COLO668 (cell line): ENCODE measurements at regions not wholly inside any gene's neighbourhood (a gene's known extent, or its start where the extent isn't known, plus 50 kb on each side); places are given as distances from the start of the nearest gene placed in this dataset.

Source experiments
- DNase-seq: peaks from one replicate; lab custom pipeline; 2025; ENCODE audit not compliant: unreplicated experiment; lab: John Stamatoyannopoulos, UW

DNA sequence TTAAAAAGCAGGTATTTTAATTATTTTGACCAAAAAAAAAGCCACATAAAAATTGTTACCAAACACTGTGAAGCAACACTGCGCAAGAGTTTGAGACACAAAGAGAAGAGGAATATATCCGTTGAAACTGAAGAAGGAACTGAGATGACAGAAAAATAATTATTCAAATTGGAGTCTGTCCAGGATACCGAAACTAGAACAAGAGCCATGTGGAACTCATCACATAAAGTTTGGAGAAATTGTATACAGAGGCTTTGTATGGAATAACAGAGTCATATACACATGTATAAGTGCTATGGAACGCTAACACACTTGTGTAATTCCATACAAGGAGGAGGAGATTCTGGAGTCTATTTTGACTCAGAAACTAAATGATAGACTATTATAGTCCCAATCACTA, 675.1 kb upstream of the ADGRL2 start:
- DNase-seq: no peak

DNA sequence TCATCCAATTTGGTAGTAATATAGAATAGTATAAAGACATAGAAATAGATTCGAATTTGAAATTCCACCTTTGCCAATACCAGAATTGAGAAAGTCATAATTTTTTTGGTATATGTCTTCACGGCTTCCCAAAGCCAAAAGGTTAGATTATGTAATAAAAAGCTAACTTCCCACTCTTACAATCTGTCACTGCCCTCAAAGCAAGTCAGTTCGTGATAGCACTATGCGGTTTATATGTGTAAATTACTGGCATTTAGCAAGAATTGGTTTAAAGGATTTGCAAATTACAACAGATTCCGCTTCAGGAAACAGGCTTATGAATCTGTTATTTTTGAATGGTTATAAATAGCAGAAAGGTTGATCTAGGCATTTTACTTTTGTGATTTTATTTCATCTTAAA, 679.4 kb upstream of the ADGRL2 start:
- DNase-seq: no peak

DNA sequence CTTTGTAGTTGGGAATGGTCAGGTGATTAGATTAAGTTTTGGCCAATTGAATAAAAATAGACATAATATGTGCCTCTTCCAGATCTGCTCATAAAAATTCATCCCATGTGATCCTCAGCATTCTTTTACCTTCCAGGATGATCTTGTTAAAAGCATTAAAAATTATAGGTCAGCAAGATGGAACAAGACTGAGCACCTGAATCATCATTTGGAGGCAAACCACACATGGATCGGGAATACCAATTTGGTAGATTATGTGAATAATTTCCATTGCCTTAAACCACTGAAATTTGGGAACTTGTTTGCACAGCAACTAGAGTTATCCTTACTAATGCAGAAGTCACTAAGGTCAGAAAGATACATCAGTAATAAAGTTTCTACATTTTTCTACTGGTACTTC, 681.4 kb upstream of the ADGRL2 start:
- DNase-seq: no peak

DNA sequence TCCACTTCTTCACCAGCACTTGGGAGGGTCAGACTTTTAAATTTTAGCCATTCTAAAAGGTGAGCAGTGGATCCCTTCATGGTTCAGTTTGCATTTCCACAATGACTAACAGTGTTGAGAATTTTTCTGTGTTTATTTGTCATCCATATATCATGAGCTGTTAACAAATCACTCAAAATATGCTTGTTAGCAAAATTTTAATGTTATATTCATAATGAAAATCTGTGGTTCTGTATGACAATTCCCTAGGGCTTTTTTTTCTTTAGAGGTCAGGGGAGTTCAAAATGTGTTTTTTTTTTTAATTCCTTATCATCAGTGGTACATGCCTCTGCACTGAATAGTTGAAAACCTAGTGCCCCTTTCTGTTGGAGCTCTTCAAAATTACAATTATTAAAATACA, 682.2 kb upstream of the ADGRL2 start:
- no peak for DNase-seq

DNA sequence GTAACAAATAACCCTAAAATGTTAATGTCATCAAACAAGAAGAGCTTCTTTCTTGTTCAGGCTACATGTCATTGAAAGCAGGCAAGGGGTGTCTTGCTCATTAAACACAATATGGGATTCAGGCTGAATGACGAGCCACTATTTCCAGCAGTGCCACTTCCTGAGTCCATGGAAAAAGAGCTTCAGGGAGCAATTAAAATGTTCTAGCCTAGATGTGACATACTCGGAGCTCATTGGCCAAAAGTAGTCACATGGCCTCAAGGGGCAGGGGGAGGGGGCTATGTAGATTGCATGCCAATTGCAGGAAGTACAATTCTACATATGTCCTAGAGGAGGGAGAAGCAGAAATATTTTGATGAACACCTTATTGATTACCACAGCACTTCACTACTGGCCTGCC, 685.3 kb upstream of the ADGRL2 start:
- DNase-seq: no peak

DNA sequence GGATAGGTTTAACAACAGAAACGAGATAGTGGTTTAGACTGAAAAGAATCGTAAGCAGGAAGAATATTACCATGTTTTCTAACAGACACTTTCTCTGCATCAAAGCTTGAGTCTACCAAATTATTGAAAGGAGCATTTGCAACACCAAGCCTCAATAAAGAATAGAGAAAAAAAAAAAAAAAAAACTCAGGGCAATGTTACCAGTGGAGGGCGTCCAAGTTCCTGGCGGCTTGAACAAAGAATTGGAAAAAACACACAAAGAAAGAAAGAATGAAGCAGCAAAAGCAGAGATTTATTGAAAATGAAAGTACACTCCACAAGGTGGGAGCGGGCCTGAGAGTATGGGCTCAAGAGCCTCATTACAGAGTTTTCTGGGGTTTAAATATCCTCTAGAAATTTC, 686.5 kb upstream of the ADGRL2 start:
- no peak for DNase-seq

DNA sequence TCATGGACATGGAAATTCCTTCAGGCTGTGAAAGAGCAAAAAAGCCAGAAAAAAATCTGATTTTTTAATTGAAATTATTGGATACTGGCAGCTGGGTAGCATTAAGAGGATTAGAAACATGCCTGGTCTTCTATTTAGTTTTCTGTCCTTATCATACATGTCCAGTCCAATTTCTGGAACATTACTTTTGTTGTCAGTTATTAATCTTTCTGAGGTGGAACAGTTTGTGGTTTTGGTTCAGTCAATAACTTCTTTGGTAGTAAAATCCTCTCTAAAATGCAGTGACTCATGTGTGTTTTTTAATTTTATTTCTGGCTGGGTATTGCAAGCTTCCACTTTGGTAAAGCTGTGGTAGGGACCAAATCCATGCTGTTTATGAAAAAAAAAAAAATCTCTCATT, 687.0 kb upstream of the ADGRL2 start:
- DNase-seq: no peak

DNA sequence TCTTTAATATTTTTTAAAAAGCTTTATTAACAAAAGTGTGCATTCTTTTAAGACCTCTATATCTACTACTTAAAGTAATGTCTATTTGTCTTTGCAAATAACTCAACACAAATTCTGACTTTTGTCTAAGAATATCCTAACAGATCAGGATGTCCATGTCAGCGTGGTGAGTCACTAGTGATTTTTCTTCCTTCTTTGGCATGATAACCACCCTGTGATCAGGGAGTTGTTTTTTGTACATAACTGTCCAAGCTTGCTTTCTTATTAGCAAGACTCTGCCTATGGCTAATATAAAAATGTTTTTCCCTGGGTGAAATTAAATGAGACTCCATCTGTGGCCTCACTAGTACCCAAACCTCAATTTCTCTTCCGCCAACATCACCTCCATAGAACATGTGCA, 688.9 kb upstream of the ADGRL2 start:
- DNase-seq: no peak

DNA sequence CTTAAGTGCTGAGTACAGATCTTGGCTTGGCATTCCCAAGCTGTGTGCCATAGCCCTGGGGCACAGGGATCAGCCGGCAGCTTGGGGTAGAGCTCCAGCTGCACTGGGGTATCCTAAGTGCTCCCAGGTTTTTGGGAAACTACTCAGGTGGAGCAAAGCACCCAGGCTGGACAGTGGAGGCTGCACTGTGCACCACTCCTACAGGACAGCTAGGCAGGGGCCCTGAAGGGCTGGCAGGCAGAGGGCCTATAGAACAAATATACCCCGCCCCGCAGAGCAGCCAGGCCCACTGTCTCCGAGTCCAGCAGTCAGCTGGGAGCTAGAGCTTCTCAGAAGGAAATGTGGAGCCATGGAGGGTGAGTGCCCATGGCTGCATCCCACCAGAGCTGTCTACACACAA, 691.7 kb upstream of the ADGRL2 start:
- no peak for DNase-seq

DNA sequence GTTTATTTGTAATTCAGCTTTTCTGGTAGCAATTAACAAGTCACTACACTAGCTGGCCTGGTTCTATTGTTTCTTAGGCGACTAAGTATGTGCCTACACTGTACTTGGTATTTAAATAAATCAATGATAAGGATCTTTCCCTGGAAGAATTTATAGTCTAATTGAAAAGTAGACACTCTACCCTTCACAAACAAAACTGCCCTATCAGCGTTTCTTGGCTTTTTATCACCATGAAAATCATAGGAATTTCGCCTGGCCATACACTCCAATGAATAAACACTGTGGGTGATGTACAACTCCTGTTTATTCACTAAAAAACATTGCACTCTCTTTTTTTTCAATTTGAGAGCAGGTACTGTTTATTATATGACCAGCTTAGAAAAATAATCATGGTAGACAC, 702.9 kb upstream of the ADGRL2 start:
- no peak for DNase-seq

DNA sequence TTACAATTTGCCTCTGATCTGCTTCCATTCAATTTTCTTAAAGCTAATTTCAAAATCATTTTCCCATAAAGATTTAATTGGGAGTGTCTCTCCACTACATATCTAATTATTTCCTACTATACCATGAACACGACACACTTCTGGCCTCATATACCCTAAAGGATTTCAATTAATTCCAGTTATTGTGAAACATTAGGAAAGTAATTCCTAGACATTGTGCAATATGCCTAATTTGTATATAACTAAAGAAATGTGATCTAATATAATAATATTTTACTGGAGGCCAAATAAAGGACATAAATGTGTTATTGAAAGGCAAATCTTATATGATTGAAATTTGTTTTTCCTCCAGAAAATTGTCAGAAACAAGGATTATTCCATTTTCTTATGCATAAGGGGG, 727.2 kb upstream of the ADGRL2 start:
- DNase-seq: no peak

DNA sequence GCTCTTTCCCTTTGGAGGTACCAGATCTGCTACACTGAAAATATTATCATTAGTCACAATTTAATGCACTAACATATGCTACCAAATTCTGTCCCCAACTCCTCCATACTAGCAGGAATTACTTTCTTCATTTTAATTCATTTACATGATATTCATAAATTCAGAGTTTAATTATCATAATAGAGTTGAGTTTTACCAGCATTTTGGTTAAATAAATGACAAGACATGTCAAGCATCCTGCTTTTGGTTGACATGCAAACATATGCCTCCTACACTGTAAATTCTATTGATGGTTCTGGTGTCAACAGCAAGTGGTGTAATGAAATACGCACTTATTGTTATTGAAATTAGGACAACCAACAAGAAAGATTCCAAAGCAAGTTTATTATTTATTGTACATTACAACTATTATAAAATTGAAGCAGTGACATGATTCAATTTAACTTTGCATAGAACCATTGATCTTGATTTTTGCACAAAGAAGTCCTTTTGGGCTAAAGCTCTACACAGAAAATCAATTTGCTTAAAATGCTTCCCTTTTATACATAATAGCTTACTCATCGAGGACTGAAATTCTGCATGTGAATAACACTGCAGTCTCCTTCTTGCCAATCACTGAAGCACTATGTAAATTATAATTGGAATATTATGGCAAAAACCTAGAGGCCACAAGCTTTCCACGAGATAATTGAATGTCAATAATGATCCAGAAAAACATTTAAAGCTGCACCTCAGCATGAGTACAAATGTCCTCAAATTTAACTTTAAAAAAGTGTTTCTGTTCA, 728.6 kb upstream of the ADGRL2 start:
- no peak for DNase-seq

DNA sequence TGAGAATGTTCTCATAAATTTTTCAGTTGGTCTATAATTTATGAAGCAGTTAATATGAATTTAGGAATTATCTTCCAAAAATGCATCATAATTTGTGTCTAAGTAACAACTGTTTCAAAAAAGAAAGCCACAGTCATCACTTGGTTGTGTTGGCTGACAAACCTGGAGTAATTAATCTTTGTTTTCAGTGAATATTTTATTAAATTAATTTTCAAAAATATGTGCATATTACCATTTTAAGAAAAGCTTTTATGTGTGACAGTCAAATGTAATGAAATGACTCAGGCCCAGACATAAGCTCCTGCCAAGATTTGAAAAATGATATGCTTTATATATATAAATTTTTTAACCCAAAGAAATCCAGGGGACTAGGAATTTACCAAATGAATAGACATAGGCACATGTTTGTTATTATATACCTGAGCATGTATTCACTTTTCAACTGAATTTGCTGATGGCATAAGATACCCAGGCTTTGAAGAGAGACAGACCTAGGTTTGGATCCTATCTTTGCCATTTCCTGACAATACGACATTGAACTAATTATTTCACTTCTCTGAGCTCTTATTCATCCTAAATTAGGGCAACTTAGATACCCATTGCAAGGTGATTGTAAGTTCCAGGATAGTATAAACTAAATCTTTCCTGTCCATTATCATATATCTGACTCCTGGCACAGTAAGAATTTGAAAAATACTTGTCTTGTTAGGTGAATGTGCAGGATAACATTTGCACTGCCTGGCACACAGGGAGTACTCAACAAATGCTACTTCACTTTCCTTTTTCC, 729.5 kb upstream of the ADGRL2 start:
- no peak for DNase-seq

DNA sequence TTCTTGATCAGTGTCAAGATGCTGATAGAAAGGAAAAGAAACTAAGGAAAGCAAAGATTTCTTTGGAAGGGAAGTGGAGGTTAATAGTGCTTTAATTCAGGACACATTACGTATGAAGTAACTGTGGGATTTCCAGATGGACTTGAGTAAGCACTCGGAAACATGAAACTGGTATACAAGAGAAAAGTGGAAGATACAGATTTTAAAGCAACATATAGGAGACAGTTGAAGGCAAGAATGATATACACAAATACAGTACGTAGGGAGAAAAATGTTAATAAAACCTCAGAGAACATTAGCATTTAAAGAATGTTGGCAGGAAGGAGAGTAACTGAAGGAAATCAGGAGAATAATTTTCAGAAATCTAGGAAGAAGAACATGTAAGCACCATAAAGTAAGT, 730.9 kb upstream of the ADGRL2 start:
- no peak for DNase-seq

DNA sequence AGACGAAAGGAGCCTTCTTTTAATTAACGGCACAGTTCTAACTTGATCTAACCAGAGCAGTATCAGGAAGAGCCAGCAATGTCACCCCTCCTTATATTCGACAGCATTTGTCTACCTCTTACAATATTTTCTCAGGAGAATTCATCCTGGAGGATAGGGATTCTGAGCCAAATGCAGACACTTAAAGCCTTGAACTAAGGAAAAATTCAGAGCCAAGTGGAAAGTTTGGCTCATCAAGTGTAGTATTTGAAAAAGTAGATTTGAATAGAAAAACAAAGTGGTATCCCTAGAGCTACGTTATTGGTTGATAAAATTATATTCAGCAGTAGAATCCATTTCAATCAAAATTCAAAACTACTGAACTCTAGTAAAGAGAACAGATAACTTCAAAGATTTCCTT, 732.0 kb upstream of the ADGRL2 start:
- DNase-seq: no peak

DNA sequence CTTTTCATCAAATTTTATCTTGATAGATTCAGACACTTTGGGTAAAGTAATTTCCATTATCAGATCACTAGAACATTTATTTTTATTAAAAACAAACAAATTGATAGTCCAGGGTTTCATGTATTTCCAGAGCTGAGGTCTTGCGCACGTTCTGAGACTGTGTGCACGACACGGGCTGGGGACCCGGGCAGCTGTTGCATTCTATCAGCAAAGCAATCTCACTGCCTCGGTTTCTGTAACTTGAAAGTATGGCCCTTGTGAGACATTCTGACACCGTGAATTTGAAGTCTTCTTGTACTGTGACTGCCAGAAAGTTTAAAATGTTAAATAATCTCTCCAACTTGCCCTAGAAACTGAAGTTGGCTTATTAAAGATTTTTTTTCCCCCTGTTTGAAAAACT, 746.9 kb upstream of the ADGRL2 start:
- no peak for DNase-seq

DNA sequence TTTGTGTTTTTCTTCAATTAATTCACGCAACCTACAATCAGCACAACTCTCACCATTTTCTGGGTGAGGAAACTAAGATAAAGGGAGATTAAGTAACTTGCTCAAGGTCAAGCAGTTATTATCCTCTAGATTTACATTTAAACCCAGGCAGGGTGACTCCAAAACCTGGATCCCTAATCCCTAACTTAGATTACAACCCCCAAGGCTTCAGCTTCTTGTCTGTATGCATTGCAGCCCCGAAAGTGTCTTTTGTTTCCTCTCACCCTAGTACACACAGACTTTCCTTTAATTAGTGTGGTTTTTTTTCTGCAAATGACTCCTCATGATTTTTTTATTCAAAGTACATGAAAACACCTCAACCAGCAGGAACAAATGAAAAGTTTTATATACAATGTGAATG, 748.6 kb upstream of the ADGRL2 start:
- DNase-seq: no peak

DNA sequence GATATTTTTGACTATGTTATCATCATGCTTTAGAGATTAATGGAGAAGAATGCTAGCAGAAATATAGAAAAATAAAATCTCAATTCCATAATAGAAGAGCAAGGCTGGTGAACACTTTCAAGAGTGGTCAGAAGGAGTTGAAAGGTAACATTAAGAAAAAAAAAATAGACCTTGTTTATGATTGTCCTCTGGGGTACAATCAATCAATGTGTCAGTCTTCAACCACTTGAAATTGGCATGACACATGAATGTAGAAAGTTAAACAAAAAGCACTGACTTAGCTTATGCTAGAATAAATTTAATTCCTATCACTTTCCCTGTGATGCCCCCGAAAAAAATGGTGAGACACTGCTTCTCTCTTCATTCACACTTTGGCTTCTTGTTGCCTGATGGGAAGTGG, 750.3 kb upstream of the ADGRL2 start:
- no peak for DNase-seq

DNA sequence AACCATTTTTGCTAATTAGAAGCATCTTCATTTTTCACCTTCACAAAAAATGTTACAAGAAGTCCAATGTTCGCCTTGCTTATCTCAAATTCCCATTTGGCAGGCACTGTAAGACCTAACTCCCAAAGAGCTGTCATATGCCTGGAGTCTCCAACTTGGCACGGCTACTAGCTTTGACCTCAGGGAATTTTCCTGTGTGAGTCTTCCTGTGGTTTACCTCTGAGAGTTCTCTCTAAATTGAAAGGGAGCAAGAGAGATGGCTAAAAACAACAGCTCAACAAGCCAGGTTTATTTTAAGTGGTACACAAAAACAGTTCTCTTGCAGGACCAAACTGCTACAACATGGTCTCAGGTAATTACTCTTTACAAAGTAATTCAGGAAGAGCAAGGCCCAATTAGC, 756.0 kb upstream of the ADGRL2 start:
- DNase-seq: no peak

DNA sequence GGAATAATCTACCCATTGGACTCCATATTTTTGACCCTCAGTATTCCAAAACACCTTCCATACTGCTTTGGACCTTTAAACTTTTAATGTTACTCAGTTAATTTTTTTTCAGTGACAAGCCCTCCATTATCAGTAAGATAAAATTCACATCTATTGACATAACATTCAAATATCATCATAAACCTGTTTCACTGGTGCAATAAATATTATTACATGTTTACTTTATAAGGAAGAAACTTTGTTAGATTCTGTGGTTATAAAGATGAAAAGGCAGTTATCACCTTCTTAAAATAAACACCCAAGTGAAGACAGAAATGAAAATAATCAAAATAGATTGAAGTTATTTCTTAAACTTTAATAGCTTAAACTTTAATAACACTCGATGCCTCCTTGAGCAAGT, 758.5 kb upstream of the ADGRL2 start:
- no peak for DNase-seq

DNA sequence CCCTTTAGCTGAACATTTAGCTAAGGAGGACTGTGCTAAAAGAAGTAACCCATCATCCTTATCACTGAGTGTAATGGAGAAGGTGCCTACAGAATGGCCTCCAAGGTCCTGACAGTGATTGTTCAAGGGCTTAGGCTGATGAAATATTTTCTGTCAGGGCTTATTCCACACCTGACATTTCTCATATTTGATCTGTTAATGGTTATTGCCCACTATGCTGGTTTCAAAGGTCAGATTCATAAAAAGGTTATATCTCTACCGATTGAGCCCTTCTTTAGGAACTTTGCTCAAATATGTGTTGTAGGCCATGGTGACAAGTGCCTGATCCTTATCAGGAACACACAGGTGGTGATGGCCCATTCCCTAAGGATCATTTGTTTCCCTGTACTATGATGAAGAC, 766.4 kb upstream of the ADGRL2 start:
- no peak for DNase-seq

DNA sequence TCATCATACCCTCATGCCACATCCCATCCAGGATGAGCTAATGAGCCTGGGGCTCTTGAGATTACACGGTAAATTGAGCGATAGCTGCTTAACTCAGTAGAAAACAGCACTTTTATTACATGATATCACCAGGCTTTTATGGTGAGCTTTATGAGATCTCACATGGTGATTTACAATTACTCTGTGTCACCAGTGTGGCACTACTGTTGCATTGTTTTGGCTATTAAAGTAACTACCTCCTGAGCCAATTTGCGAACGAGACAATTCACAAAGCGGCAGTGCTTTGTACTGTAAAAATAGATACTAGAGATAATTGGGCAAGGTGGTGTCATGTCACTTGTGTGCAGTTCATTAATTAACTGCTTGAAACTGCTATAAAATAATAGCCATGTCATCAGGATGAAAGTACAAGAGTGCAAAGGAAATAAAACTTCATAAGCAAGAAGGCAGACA, 767.7 kb upstream of the ADGRL2 start:
- DNase-seq: no peak

DNA sequence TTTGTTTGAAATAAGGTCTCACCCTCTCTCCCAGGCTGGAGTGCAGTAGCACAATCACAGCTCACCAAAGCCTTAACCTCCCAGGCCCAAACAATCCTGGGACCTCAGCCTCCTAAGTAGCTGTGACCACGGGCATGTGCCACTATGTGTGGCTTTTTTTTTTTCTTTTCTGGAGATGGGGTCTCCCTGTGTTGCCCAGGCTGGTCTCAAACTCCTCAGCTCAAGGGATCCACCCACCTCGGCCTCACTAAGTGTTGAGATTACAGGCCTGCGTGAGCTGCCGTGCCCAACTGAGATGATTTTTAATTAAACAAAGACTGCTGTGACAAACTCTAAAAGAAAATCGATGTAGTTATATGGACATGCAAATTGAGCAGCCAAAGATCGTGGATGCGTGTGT, 768.4 kb upstream of the ADGRL2 start:
- DNase-seq: no peak
